Glomerular visceral epithelial cell (primary cell): ENCODE measurements at regions not wholly inside any gene's neighbourhood (a gene's known extent, or its start where the extent isn't known, plus 50 kb on each side); places are given as distances from the start of the nearest gene placed in this dataset.

Experiments
- DNase-seq: peaks from one replicate; pipeline ENCODE4 v3.0.0-alpha.2; 2016; ENCODE audit errors: extremely low spot score

GRCh38 chr10:84783909-84784308, 455.5 kb downstream of the CCSER2 start:
- DNase-seq = no peak

GRCh38 chr10:84784749-84785148, 456.4 kb downstream of the CCSER2 start:
- no peak for DNase-seq

- DNase-seq = no peak
Measured at GRCh38 chr10:84789026-84789425, 460.6 kb downstream of the CCSER2 start.

DNA sequence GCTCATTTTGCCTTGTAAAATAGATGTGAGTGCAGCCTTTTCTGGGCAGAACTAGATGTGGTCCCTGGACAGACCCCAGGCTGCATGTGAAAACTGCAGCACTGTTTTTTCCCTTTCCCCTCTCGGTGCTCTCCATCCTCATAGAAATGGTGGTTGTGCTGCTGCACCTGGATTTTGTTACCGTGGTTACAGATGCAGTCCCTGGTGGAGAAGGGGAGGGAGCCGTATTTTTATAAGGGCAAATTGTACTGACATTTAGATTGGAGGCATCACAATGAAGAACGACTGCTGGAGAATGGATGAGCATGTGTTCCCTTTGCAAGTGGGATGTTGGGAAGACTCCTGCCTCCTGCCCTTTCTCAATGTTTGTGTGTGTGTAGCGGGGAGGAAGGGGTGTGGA, 469.9 kb downstream of the CCSER2 start:
- DNase-seq = no peak

- no peak for DNase-seq
Measured at GRCh38 chr10:84801156-84801555, 472.8 kb downstream of the CCSER2 start.

GRCh38 chr10:84801916-84802315, 473.5 kb downstream of the CCSER2 start:
- DNase-seq = no peak

DNA sequence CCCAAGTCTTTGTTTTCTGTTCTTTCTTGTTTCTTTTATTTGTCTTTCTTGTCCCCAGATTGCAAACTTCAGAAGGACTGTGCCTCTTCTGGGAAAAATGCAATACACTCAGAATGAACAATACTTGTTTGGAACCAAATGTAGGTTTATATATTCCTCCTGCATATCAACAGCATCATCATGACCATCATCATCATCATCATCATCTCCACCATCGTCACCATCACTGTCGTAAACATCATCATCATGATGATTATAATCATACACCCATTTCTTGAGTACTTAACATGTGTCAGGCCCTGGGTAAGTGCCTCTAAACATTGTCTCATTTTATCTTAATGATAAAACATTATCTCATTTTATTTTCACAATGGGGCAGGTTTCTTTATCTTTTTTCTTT, 476.8 kb downstream of the CCSER2 start:
- DNase-seq = no peak

- no peak for DNase-seq
Measured at GRCh38 chr10:84811113-84811512, 482.7 kb downstream of the CCSER2 start.

GRCh38 chr10:84818961-84819360, 490.6 kb downstream of the CCSER2 start:
- no peak for DNase-seq

DNA sequence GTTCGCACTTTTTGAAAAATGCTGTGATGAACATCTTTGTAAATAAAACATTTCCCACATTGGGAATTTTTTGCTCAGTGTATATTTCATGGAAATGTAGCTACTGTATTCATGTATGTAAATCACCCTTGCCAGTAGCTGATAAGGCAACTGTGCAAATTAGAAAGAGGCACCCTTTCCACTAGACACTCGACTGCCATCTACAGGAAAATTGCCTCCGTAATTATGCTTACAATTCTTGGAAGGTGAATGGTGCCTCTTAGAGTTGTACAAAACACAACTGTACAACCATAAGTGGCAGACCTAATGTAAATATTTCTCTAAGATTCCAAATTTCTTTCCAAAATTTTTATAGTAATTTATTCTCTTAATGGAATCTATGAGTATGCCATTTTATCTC, 491.7 kb downstream of the CCSER2 start:
- no peak for DNase-seq

GRCh38 chr10:84820596-84820995, 492.2 kb downstream of the CCSER2 start:
- no peak for DNase-seq

DNA sequence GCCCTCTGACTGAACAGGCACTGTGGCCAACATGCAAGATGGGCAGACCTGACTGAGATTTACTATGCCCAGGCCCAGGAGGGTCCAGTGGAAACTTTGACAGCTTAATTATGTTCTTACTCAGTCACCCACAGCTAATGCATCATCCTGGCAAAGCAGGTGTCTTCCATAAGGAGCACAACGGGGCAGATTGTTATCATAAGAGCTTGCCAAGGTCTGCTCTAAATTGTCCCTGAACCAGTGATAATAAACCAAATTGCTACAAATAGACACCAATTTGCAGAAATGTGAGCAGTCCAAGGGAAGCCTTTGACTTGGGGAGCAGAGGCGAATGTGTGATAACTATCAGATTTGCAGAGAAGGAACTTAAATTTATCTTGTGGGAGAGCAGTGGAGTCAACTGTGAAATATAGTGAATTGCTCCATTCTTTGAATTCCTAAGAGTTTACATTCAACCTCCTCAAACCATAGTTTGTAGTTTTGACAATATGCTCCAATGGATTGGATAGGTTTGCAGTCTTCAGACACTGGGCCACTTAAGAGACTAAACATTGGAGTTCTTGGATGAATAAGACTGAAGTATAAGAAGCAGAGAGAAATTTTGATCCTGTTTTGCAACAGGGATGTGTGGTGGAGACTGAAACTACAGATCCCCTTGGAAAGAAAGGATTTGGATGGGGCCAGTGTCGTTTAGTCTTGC, 494.7 kb downstream of the CCSER2 start:
- peak; percentile 48 for DNase-seq

DNA sequence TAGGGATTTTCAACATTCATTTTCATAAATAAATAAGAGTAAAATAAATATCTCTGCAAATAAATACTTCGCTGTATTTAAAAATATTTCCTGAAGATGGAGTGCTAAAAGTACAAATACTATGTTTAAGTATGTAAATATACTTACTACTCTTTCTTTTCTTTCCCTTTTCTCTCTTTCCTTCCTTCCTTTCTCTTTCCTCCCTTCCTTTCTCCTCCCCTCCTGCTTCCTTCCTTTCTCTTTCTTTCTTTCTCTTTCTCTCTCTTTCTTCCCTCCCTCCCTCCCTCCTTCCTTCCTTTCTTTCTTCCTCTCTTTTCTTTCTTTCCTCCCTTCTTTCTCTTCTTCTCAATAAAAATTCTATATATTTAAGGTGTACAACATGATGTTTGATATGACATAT, 496.1 kb downstream of the CCSER2 start:
- no peak for DNase-seq

- DNase-seq = peak; percentile 77
Measured at GRCh38 chr10:84825330-84825729, 496.9 kb downstream of the CCSER2 start.

GRCh38 chr10:84826704-84827103, 498.3 kb downstream of the CCSER2 start:
- peak; percentile 17 for DNase-seq

DNA sequence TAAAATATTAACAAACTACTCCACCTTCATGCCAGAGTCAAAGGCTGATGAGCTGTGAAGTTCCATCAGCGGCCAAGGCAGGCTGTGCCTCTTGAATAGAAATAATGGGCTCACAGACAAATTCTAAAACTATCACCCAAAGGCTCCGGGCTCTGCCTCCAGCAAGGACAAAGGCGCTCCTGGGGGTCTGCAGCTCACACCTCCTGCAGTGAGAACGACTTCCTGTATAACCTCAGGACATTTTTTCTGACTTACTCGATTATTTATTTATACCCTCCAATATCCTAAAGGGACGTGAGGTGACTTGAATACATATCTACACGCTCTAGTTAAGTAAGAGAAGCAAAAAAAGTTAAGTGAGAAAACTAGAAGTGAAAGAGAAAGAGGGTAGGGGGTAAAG, 500.7 kb downstream of the CCSER2 start:
- peak; percentile 40 for DNase-seq

- DNase-seq = no peak
Measured at GRCh38 chr10:84837041-84837812, 508.8 kb downstream of the CCSER2 start.

DNA sequence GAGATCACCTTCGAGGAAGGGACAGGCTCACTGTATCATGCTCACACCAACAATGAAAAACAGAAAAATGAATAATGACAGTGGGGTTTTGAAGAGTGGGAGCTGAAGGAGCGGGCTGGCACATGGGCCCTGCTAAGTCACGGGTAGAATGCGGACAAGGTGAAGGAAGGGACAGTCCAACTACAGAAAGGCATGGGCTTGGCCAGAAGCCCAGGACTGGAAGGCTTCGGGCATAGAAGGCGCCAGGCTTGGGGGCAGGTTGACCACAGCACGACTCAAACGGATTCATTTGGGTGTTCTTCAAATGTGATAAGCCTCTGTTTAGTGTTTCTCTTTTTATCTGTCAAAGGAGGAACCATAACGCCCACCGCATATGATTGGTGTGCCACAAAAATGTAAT, 509.5 kb downstream of the CCSER2 start:
- no peak for DNase-seq

DNA sequence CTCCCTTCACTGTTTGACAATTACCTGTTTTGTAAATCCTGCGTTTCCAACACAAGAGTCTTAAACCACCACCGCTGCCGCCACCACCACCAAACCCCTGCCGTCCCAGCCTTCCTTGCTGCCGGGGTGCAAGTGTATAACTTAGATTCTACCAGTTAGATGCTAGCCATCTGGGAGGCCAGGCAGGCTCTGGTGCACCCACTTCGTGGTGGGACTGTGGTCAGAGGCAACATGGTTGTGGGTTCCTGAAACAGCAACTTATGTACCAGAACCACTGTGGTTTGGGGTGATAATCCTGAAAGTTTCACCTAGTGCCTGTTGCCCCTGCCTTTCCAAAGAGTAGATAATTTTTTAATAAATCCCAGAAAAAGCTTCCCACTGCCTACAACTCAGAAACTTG, 510.5 kb downstream of the CCSER2 start:
- DNase-seq = no peak

- DNase-seq = no peak
Measured at GRCh38 chr10:84842593-84842992, 514.2 kb downstream of the CCSER2 start.

DNA sequence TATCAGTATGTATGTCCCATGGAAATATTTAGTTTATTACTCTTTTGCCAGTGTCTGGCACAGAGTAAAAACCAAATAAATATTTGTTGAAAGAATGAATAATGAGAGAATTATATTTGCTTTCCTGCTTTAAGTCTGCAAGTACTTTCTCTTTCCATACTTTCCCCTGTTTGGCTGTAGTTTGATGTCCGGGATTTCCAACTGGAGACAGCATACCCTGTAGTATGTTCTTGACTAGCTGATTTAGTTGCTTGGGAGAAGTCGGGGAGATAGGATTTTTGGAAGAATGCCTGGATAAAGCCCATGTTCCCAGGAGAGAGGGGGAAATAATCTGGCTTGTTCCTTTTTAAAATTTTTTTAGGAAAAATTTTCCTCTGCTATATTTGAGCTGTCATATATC, 516.1 kb downstream of the CCSER2 start:
- no peak for DNase-seq

DNA sequence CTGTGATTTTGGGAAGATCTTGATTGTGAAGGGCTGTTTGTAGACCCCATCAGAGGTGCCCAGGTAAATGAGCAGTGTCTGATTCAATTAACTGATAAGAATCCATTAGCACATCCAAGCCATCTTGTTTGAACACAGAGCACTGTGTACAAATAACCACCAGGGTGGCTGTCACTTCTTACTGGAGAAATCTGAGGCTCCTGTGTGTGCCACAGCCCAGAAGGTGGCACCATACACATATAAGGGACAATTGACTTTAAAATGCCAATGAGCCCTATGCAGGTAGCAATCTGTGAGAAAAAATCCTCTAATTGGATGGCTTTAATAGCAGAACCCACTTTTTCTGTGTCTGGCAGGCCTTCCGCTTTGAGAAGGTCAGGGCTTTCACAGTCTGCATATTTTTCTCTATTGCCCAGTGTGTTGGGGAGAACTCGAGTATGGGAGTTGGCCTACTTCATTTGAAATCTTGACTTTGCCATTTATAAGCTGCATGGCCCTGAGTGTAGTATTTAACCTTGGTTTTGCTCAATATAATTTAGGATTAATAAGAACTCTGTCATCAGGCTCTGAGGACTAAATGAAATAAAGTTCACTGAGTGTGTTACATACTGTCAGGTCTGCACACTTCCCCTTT, 517.4 kb downstream of the CCSER2 start:
- no peak for DNase-seq
